Osteocyte (in vitro differentiated cells): ENCODE measurements at regions not wholly inside any gene's neighbourhood (a gene's known extent, or its start where the extent isn't known, plus 50 kb on each side); places are given as distances from the start of the nearest gene placed in this dataset.
"Not testable (repeated sequence)": the region's sequence is repeated elsewhere in the genome, so short reads cannot be mapped to it uniquely, and the experiment has no call there.

Experiments
- DNase-seq: peaks from one replicate; pipeline ENCODE4 v3.0.0; 2021; ENCODE audit warnings: mixed read lengths; ENCODE audit not compliant: unreplicated experiment; ENCODE audit errors: extremely low spot score
- H3K27ac Mint-ChIP-seq: one replicate; pipeline ENCODE4 v1.8.0; 2021; ENCODE audit warnings: mild to moderate bottlenecking, mixed read lengths; ENCODE audit not compliant: unreplicated experiment
- H3K27me3 Mint-ChIP-seq: one replicate; pipeline ENCODE4 v1.8.0; 2021; ENCODE audit warnings: mixed read lengths; ENCODE audit not compliant: unreplicated experiment
- H3K36me3 Mint-ChIP-seq: one replicate; pipeline ENCODE4 v1.8.0; 2021; ENCODE audit warnings: mixed read lengths; ENCODE audit not compliant: unreplicated experiment
- H3K4me1 Mint-ChIP-seq: one replicate; pipeline ENCODE4 v1.8.0; 2021; ENCODE audit warnings: mixed read lengths; ENCODE audit not compliant: unreplicated experiment
- H3K4me3 Mint-ChIP-seq: one replicate; pipeline ENCODE4 v1.8.0; 2021; ENCODE audit warnings: mild to moderate bottlenecking, moderate library complexity, mixed read lengths; ENCODE audit not compliant: unreplicated experiment
- H3K9me3 Mint-ChIP-seq: one replicate; pipeline ENCODE4 v1.8.0; 2021; ENCODE audit warnings: mixed read lengths; ENCODE audit not compliant: unreplicated experiment
- CTCF ChIP-seq: fragments of 200-600 bp; sonication (generic); IDR thresholded peaks from 2 replicates; pipeline ENCODE4 v1.5.0; 2021; ENCODE audit warnings: antibody characterized with exemption, mild to moderate bottlenecking, moderate library complexity

GRCh38 chr7:83824214-83824613, 175.3 kb upstream of the SEMA3E start:
- no peak for DNase-seq
- TF ChIP-seq CTCF, result no peak
- Mint-ChIP-seq H3K4me3 (no peak overlapping the region), H3K9me3 (no peaks in the 10 kb centered on the region), H3K4me1 (no peaks in the 10 kb centered on the region), H3K27ac (no peak overlapping the region), H3K36me3 (no peaks in the 10 kb centered on the region), H3K27me3 (no peaks in the 10 kb centered on the region)

GRCh38 chr7:83821866-83822265, 172.9 kb upstream of the SEMA3E start:
- no peak overlapping the region for H3K4me3 Mint-ChIP-seq
- H3K36me3 Mint-ChIP-seq, result no peaks in the 10 kb centered on the region

GRCh38 chr7:83820641-83821040, 171.7 kb upstream of the SEMA3E start:
- H3K9me3 Mint-ChIP-seq, result no peaks in the 10 kb centered on the region
- no peak for DNase-seq
- no peaks in the 10 kb centered on the region for H3K27me3 Mint-ChIP-seq
- H3K4me3 Mint-ChIP-seq, result no peak overlapping the region
- no peaks in the 10 kb centered on the region for H3K4me1 Mint-ChIP-seq
- H3K27ac Mint-ChIP-seq, result no peak overlapping the region
- no peak for TF ChIP-seq CTCF
- no peaks in the 10 kb centered on the region for H3K36me3 Mint-ChIP-seq

More at GRCh38 chr7:83821866-83822265, 172.9 kb upstream of the SEMA3E start:
- TF ChIP-seq CTCF, result no peak
- H3K4me1 Mint-ChIP-seq, result no peaks in the 10 kb centered on the region
- no peaks in the 10 kb centered on the region for H3K27me3 Mint-ChIP-seq
- no peak overlapping the region for H3K27ac Mint-ChIP-seq
- DNase-seq, result no peak
- no peaks in the 10 kb centered on the region for H3K9me3 Mint-ChIP-seq

- H3K36me3 Mint-ChIP-seq, result no peaks in the 10 kb centered on the region
- no peaks in the 10 kb centered on the region for H3K27me3 Mint-ChIP-seq
- peak; percentile 11 for TF ChIP-seq CTCF
- no peak overlapping the region for H3K4me3 Mint-ChIP-seq
- no peak for DNase-seq
- H3K27ac Mint-ChIP-seq, result no peak overlapping the region
- H3K9me3 Mint-ChIP-seq, result no peaks in the 10 kb centered on the region
- no peaks in the 10 kb centered on the region for H3K4me1 Mint-ChIP-seq
These were observed 171.0 kb upstream of the SEMA3E start for GRCh38 chr7:83819911-83820310.

- no peaks in the 10 kb centered on the region for H3K9me3 Mint-ChIP-seq
- H3K27me3 Mint-ChIP-seq, result no peaks in the 10 kb centered on the region
- TF ChIP-seq CTCF, result no peak
- no peak overlapping the region for H3K27ac Mint-ChIP-seq
- no peak for DNase-seq
- H3K36me3 Mint-ChIP-seq, result no peaks in the 10 kb centered on the region
- H3K4me1 Mint-ChIP-seq, result no peaks in the 10 kb centered on the region
- no peak overlapping the region for H3K4me3 Mint-ChIP-seq
These were observed 165.5 kb upstream of the SEMA3E start for GRCh38 chr7:83814480-83814879.

GRCh38 chr7:83812563-83812962, 163.6 kb upstream of the SEMA3E start:
- not testable (repeated sequence) for H3K4me1 Mint-ChIP-seq, H3K36me3 Mint-ChIP-seq, H3K9me3 Mint-ChIP-seq, H3K4me3 Mint-ChIP-seq, H3K27me3 Mint-ChIP-seq, H3K27ac Mint-ChIP-seq, DNase-seq
